Fibroblast of skin of left biceps (primary cell): ENCODE measurements at regions not wholly inside any gene's neighbourhood (a gene's known extent, or its start where the extent isn't known, plus 50 kb on each side); places are given as distances from the start of the nearest gene placed in this dataset.

Experiments used
- DNase-seq, 2 experiments: peaks; one replicate each; pipeline ENCODE4 v3.0.0-alpha.2; 2013; ENCODE audit warnings: low read depth in 2 of 2

- DNase-seq: no peak
These were observed 212.3 kb upstream of the FOXN3 start for GRCh38 chr14:89629383-89629782.

DNA sequence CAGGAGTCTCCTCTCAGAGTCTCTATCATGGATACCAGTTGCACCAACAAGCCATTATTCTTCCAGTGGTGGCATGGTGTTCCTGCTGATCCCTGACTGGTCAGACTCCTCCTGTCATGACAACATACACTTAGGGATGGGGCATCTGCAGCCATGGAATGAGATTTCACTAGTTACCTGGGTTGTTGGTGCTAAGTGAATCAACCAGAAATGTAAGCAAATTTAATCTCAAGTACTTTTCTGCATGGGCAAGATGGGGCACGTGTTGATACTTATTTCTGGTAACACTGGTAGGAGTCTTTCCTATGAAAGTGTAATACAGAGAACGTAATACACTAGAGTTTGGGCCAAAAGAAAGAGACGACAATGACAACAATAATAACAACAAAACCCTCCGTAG lies 211.5 kb upstream of the FOXN3 start:
- no peak for DNase-seq

GRCh38 chr14:89626233-89626806 lies 209.3 kb upstream of the FOXN3 start:
- DNase-seq: no peak

GRCh38 chr14:89625731-89626232 lies 208.7 kb upstream of the FOXN3 start:
- DNase-seq: no peak

DNA sequence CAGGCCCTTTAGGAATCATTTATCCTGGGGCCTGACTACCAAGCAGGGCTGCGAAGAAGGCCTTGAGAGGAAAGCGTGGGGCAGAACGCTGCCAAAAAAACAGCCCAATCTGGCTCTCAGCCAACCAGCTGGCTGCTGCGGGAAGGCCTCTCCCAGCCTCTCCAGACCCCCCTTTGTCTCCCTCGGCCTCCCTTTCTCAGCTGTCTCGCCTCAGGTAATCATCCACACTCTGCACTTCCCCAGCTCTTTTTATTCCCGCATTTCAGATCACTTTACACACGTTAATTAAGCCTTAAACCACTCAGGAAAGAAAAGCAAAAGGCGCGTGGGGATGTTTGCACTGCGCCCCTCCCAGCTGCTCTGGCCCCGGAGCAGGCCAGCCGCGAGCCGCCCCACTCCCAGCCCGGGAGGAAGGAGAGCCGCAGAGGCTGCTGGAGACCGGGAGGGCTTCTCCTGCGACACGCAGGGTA lies 208.2 kb upstream of the FOXN3 start:
- no peak for DNase-seq

GRCh38 chr14:89624500-89625156 lies 207.6 kb upstream of the FOXN3 start:
- DNase-seq: no peak

- no peak for DNase-seq
These were observed 205.0 kb upstream of the FOXN3 start for GRCh38 chr14:89621791-89622638.

- no peak for DNase-seq
These were observed 204.0 kb upstream of the FOXN3 start for GRCh38 chr14:89621009-89621421.

- no peak for DNase-seq
These were observed 203.4 kb upstream of the FOXN3 start for GRCh38 chr14:89620436-89620835.

- DNase-seq: no peak
These were observed 202.6 kb upstream of the FOXN3 start for GRCh38 chr14:89619596-89619995.

- no peak for DNase-seq
These were observed 201.9 kb upstream of the FOXN3 start for GRCh38 chr14:89618811-89619551.

- no peak for DNase-seq
These were observed 201.3 kb upstream of the FOXN3 start for GRCh38 chr14:89618330-89618708.

- DNase-seq: no peak
These were observed 200.7 kb upstream of the FOXN3 start for GRCh38 chr14:89617481-89618329.

GRCh38 chr14:89616852-89617341 lies 199.9 kb upstream of the FOXN3 start:
- no peak for DNase-seq

GRCh38 chr14:89616425-89616824 lies 199.4 kb upstream of the FOXN3 start:
- DNase-seq: no peak

- DNase-seq: no peak
These were observed 198.4 kb upstream of the FOXN3 start for GRCh38 chr14:89615421-89615820.

DNA sequence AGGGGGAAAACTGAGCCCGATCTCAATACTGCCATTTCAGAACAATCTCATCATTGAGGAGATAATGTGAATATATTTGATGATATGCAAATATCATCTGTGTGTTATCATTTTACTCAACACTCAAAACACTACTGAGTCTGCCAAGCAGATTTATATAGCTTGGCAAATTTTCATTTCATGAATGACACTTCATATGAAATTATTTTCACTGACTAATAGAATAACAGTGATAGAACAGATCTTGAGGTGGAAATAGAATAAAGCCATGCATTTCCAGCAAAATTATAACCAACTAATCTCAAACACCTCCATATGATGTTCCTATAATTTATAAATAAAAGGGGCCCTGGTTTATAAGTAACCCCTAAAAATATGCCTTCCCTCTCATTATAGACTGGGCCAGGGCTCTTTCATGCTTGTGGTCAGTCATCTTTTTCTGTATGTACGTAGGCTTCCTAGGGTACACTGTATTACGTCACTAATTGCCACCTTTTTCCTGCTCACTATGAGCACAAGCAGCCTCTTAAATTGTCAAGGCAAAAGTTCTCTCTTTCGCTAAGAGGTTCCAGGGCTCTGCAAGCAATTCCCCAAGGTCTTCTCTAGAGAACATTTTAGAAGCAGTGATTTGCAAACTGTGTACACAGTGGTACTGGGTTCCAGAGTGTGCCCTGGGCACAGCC lies 197.1 kb upstream of the FOXN3 start:
- no peak for DNase-seq

DNA sequence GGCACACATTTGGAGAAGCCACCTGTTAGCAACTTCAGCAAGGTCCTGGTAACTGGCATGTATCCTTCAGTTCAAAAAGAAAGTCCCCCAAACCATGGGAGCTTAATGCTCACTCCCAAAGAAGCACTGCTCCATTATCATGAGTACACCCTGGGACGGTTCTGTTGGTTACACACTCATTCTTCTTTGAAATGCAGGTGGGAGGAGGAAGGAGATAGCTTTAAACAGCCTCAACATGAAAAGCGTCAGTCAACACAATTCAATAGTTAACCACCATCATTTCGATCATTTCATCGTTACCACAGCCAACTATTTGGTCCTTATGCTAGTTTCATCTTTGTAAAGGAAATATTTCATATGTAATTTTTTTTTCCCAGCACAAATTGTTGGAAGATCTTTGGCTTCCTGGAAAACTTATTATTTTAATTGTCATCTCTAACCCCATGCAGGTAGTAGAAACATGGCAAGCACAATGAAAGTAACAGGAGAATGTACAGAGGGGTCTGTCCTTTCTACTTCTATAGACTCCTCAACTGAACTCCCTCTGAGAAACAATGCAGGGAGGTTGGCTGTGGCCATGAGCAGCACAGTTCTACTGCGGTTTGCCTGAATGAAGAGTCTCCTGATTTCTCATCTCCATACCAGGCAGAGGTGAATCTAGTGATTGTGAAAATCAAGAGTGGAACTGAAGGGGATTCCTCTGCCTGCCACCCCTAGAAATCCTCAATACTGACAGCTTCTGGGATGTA lies 196.4 kb upstream of the FOXN3 start:
- no peak for DNase-seq

- no peak for DNase-seq
These were observed 192.6 kb upstream of the FOXN3 start for GRCh38 chr14:89609500-89610100.
